ENCODE measurements at regions not wholly inside any gene's neighbourhood (a gene's known extent, or its start where the extent isn't known, plus 50 kb on each side); places are given as distances from the start of the nearest gene placed in this dataset.

GRCh38 chr3:168442502-168442901 is 346.8 kb upstream of the GOLIM4 start:
- no peak for TF ChIP-seq CTCF (IDR thresholded peaks at IDR 0.05)
- no peak for TF ChIP-seq POLR2A (IDR thresholded peaks at IDR 0.05)
- no peak for TF ChIP-seq EP300 (IDR thresholded peaks at IDR 0.05)

Measured in ovary (tissue), 3 donors.